Renal cortical epithelial cell (primary cell): ENCODE measurements at regions not wholly inside any gene's neighbourhood (a gene's known extent, or its start where the extent isn't known, plus 50 kb on each side); places are given as distances from the start of the nearest gene placed in this dataset.

ENCODE experiments used
- DNase-seq: peaks from one replicate; pipeline ENCODE4 v3.0.0-alpha.2; 2011; ENCODE audit warnings: low read depth

GRCh38 chr9:107431461-107431860, 58.1 kb downstream of the KLF4 start:
- no peak for DNase-seq

GRCh38 chr9:107430071-107430470, 59.5 kb downstream of the KLF4 start:
- no peak for DNase-seq

- no peak for DNase-seq
Measured at GRCh38 chr9:107426126-107426525, 63.4 kb downstream of the KLF4 start.

- DNase-seq, result peak; percentile 74
Measured at GRCh38 chr9:107425101-107426025, 64.2 kb downstream of the KLF4 start.

GRCh38 chr9:107423540-107423939, 66.0 kb downstream of the KLF4 start:
- no peak for DNase-seq

GRCh38 chr9:107422189-107423185, 67.1 kb downstream of the KLF4 start:
- DNase-seq, result peak; percentile 63

GRCh38 chr9:107410420-107410819, 79.1 kb downstream of the KLF4 start:
- no peak for DNase-seq

- DNase-seq, result no peak
Measured at GRCh38 chr9:107409581-107410389, 79.8 kb downstream of the KLF4 start.

GRCh38 chr9:107407675-107408074, 81.9 kb downstream of the KLF4 start:
- DNase-seq, result no peak

- no peak for DNase-seq
Measured at GRCh38 chr9:107405511-107405910, 84.1 kb downstream of the KLF4 start.

GRCh38 chr9:107404736-107405135, 84.8 kb downstream of the KLF4 start:
- DNase-seq, result no peak

GRCh38 chr9:107404161-107404560, 85.4 kb downstream of the KLF4 start:
- no peak for DNase-seq

GRCh38 chr9:107397076-107398044, 92.2 kb downstream of the KLF4 start:
- DNase-seq, result no peak

GRCh38 chr9:107394264-107394663, 95.3 kb downstream of the KLF4 start:
- DNase-seq, result no peak

GRCh38 chr9:107390778-107391177, 98.8 kb downstream of the KLF4 start:
- no peak for DNase-seq

GRCh38 chr9:107390279-107390678, 99.3 kb downstream of the KLF4 start:
- no peak for DNase-seq

- DNase-seq, result peak; percentile 96
Measured at GRCh38 chr9:107389617-107390071, 99.9 kb downstream of the KLF4 start.

GRCh38 chr9:107388890-107389289, 100.7 kb downstream of the KLF4 start:
- DNase-seq, result no peak

GRCh38 chr9:107387409-107387808, 102.2 kb downstream of the KLF4 start:
- peak; percentile 27 for DNase-seq

GRCh38 chr9:107386396-107386795, 103.2 kb downstream of the KLF4 start:
- DNase-seq, result no peak
